HG03064 (cell line): ENCODE measurements at regions not wholly inside any gene's neighbourhood (a gene's known extent, or its start where the extent isn't known, plus 50 kb on each side); places are given as distances from the start of the nearest gene placed in this dataset.

Experiments
- ATAC-seq: cut with Tn5 transposase; IDR thresholded peaks from one replicate; pipeline ENCODE4 v1.9.1; 2021; ENCODE audit warnings: low read depth; ENCODE audit not compliant: unreplicated experiment

- ATAC-seq = no peak
These were observed 93.4 kb downstream of the TENT4A start for GRCh38 chr5:6806668-6807067.

- ATAC-seq = no peak
These were observed 95.2 kb downstream of the TENT4A start for GRCh38 chr5:6808462-6808861.

GRCh38 chr5:6810641-6811405, 97.6 kb downstream of the TENT4A start:
- ATAC-seq = no peak

GRCh38 chr5:6812091-6812490, 98.9 kb downstream of the TENT4A start:
- no peak for ATAC-seq

- no peak for ATAC-seq
These were observed 99.8 kb downstream of the TENT4A start for GRCh38 chr5:6812800-6813731.

GRCh38 chr5:6814816-6815215, 101.6 kb downstream of the TENT4A start:
- no peak for ATAC-seq

- no peak for ATAC-seq
These were observed 105.6 kb downstream of the TENT4A start for GRCh38 chr5:6818594-6819511.

GRCh38 chr5:6819521-6819920, 106.3 kb downstream of the TENT4A start:
- ATAC-seq = no peak

GRCh38 chr5:6820851-6821479, 107.7 kb downstream of the TENT4A start:
- no peak for ATAC-seq

GRCh38 chr5:6822068-6822467, 108.8 kb downstream of the TENT4A start:
- ATAC-seq = no peak

- no peak for ATAC-seq
These were observed 109.5 kb downstream of the TENT4A start for GRCh38 chr5:6822556-6823343.

GRCh38 chr5:6823996-6824395, 110.8 kb downstream of the TENT4A start:
- ATAC-seq = no peak

- ATAC-seq = no peak
These were observed 112.5 kb downstream of the TENT4A start for GRCh38 chr5:6825678-6826244.

- no peak for ATAC-seq
These were observed 113.5 kb downstream of the TENT4A start for GRCh38 chr5:6826756-6827155.

GRCh38 chr5:6827526-6828219, 114.4 kb downstream of the TENT4A start:
- ATAC-seq = peak; percentile 48

GRCh38 chr5:6829150-6829784, 116.0 kb downstream of the TENT4A start:
- peak; percentile 68 for ATAC-seq

GRCh38 chr5:6830643-6831239, 117.5 kb downstream of the TENT4A start:
- no peak for ATAC-seq
